WERI-Rb-1 (cell line): ENCODE measurements at regions not wholly inside any gene's neighbourhood (a gene's known extent, or its start where the extent isn't known, plus 50 kb on each side); places are given as distances from the start of the nearest gene placed in this dataset.

Experiments used
- DNase-seq: peaks from one replicate; pipeline ENCODE4 v3.0.0-alpha.2; 2020
- H3K27ac ChIP-seq: fragments of 250-450 bp; sonication (Bioruptor Pico); 2 replicates; pipeline ENCODE4 v1.5.1; 2020; ENCODE audit warnings: mild to moderate bottlenecking, moderate library complexity
- H3K27me3 ChIP-seq: fragments of 250-450 bp; sonication (Bioruptor Pico); 2 replicates; pipeline ENCODE4 v1.5.1; 2021; ENCODE audit warnings: mild to moderate bottlenecking, low read depth, moderate library complexity; ENCODE audit not compliant: insufficient read depth, severe bottlenecking
- H3K36me3 ChIP-seq: fragments of 250-450 bp; sonication (Bioruptor Pico); 2 replicates; pipeline ENCODE4 v1.5.1; 2020; ENCODE audit warnings: mild to moderate bottlenecking, moderate library complexity
- H3K4me3 ChIP-seq: 2 replicates; pipeline ENCODE4 v1.5.1; 2011; ENCODE audit warnings: low read depth, mild to moderate bottlenecking, control low read depth, low read length
- H3K9me3 ChIP-seq: fragments of 250-450 bp; sonication (Bioruptor Pico); 2 replicates; pipeline ENCODE4 v1.5.1; 2021; ENCODE audit warnings: mild to moderate bottlenecking, moderate library complexity; ENCODE audit not compliant: severe bottlenecking
- TF ChIP-seq, protein P1 (sequence below): IDR thresholded peaks from 2 replicates; pipeline ENCODE4 v1.5.1; 2011; ENCODE audit warnings: low read depth, mild to moderate bottlenecking, control low read depth, inconsistent platforms, low read length

- Histone ChIP-seq H3K36me3 (no peaks in the 10 kb centered on the region; the same call in 1 of the 2 replicates), H3K27me3 (no peaks in the 10 kb centered on the region), H3K27ac (no peak overlapping the region), H3K9me3 (no peaks in the 10 kb centered on the region), H3K4me3 (no peak overlapping the region)
- TF ChIP-seq, protein P1, sequence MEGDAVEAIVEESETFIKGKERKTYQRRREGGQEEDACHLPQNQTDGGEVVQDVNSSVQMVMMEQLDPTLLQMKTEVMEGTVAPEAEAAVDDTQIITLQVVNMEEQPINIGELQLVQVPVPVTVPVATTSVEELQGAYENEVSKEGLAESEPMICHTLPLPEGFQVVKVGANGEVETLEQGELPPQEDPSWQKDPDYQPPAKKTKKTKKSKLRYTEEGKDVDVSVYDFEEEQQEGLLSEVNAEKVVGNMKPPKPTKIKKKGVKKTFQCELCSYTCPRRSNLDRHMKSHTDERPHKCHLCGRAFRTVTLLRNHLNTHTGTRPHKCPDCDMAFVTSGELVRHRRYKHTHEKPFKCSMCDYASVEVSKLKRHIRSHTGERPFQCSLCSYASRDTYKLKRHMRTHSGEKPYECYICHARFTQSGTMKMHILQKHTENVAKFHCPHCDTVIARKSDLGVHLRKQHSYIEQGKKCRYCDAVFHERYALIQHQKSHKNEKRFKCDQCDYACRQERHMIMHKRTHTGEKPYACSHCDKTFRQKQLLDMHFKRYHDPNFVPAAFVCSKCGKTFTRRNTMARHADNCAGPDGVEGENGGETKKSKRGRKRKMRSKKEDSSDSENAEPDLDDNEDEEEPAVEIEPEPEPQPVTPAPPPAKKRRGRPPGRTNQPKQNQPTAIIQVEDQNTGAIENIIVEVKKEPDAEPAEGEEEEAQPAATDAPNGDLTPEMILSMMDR, result no peak
- DNase-seq, result no peak
These were observed 114.5 kb downstream of the RXFP2 start for GRCh38 chr13:31853643-31854326.

DNA sequence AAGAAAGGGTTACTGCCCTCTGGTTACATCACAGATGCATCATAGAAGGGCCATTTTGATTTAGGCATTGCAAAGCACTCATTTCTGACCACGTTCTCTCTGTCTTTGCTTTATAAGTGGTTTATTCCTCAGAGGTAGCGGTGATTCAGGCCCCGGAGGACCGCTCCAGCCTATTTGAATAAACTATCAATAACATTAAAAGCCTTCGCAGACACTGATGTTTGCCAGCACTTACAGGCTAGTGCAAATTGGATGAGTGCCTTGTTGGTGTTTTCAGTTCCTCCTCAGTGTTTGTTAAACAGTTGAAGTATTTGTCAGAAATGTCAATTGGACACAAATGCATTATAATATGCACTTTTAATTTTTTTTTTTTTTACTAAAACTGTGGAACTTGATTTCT is 120.2 kb downstream of the RXFP2 start:
- peaks cover 5% of the 10 kb centered on the region for H3K36me3 ChIP-seq
- no peak for DNase-seq
- H3K27me3 ChIP-seq, result no peaks in the 10 kb centered on the region
- TF ChIP-seq, protein P1, result no peak
- no peaks in the 10 kb centered on the region for H3K9me3 ChIP-seq
- no peak overlapping the region for H3K27ac ChIP-seq
- H3K4me3 ChIP-seq, result no peak overlapping the region

- Histone ChIP-seq H3K27me3 (no peaks in the 10 kb centered on the region), H3K36me3 (peaks cover 5% of the 10 kb centered on the region), H3K4me3 (no peak overlapping the region), H3K27ac (no peak overlapping the region), H3K9me3 (no peaks in the 10 kb centered on the region)
- TF ChIP-seq, protein P1, result no peak
- no peak for DNase-seq
These were observed 120.7 kb downstream of the RXFP2 start for GRCh38 chr13:31860002-31860401.

DNA sequence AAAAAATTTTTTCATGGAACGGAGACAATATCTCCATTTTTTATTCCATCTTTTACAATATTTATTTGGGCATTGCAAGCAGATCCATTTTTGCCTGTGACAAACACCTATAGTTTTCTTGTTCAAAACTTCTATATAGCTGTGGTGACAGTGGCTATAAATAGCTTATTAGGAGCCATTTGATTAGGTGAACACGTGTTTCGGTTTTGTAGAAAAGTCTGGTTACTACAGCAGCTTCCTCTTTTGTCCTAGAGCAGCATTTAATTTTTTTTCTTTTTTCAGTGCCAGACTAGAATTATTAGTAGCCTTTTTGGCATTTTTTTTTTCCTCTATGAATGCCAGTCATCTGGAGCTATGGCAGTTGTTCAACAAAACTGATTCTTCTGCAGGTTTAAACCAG is 123.5 kb downstream of the RXFP2 start:
- DNase-seq, result no peak
- H3K36me3 ChIP-seq, result peaks cover 5% of the 10 kb centered on the region

DNA sequence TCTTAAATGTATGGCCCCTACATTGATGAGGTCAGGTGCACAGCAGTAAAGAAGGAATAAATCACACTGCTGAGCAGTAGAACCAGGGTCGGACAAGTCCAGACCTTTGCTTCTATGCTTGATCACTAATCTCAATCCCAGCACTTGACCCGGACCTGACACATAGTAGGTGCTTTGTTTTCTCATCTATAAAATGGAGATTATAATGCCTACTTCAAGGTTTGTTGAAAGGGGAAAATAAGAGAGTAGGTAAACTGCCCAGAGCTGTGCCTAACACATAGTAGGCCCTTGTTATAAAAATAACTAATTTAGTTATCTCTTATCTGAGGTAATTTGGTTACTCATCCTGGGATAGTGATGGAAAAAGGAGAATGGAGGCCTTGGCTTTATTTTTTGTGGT is 125.0 kb downstream of the RXFP2 start:
- no peak for DNase-seq
- TF ChIP-seq, protein P1, result no peak
- Histone ChIP-seq H3K27me3 (no peaks in the 10 kb centered on the region), H3K36me3 (peaks cover 5% of the 10 kb centered on the region), H3K4me3 (no peak overlapping the region), H3K9me3 (no peaks in the 10 kb centered on the region), H3K27ac (no peak overlapping the region)

More for the DNA sequence above, 123.5 kb downstream of the RXFP2 start:
- no peak overlapping the region for H3K27ac ChIP-seq
- TF ChIP-seq, protein P1, result no peak
- H3K4me3 ChIP-seq, result no peak overlapping the region
- no peaks in the 10 kb centered on the region for H3K9me3 ChIP-seq
- H3K27me3 ChIP-seq, result no peaks in the 10 kb centered on the region

DNA sequence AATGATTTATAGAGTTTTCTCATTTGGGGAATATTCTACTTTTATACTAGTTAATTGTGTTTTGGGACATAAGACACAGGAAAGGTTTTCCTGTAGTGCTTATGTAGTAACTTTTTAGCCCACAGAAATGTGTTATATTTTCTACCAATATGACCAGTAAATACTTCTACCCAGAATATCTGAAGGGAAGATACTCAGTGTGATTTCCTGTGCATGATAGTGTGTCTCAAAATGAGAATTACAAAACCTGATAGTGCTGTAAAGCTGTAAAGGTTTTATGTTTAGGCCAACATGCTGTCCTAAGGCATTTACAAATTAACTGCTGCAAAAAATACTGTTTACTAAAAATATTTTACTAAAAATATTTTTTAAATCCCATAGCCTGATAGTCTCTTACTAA is 126.8 kb downstream of the RXFP2 start:
- Histone ChIP-seq H3K27me3 (no peaks in the 10 kb centered on the region), H3K9me3 (no peaks in the 10 kb centered on the region), H3K27ac (no peak overlapping the region), H3K36me3 (peaks cover 5% of the 10 kb centered on the region), H3K4me3 (no peak overlapping the region)
- no peak for DNase-seq
- TF ChIP-seq, protein P1, result no peak
